Peyer's patch (tissue), 4 donors: ENCODE measurements at regions not wholly inside any gene's neighbourhood (a gene's known extent, or its start where the extent isn't known, plus 50 kb on each side); places are given as distances from the start of the nearest gene placed in this dataset.

Source experiments
- CTCF ChIP-seq, 6 experiments: fragments of 450-650 bp in 4 of 6; fragments of 200-600 bp in 2 of 6; sonication (generic) in 1 of 6; IDR thresholded peaks; one replicate each; pipeline ENCODE4 v1.5.1; 2017 to 2019; ENCODE audit warnings: antibody characterized with exemption in 6 of 6, mild to moderate bottlenecking in 3 of 6, moderate library complexity in 1 of 6
- POLR2A ChIP-seq, 2 donors: fragments of 450-650 bp; IDR thresholded peaks; one replicate each; pipeline ENCODE4 v1.5.1; 2017; ENCODE audit warnings: antibody characterized with exemption in 2 of 2, mild to moderate bottlenecking in 2 of 2, moderate library complexity in 2 of 2

GRCh38 chr3:148240351-148240750 lies 457.4 kb upstream of the AGTR1 start:
- TF ChIP-seq CTCF (IDR thresholded peaks at IDR 0.05) (no peak), POLR2A (IDR thresholded peaks at IDR 0.05) (no peak)
